Right lobe of liver (tissue), 6 donors: ENCODE measurements at regions not wholly inside any gene's neighbourhood (a gene's known extent, or its start where the extent isn't known, plus 50 kb on each side); places are given as distances from the start of the nearest gene placed in this dataset.
A peak's percentile ranks its signal among the peaks of the same experiment; 100 is the strongest.

Experiments used
- ATAC-seq, 4 donors: fragments of 200-7000 bp; cut with Tn5 transposase; one replicate each; pipeline ENCODE4 v1.9.1; 2020; ENCODE audit warnings: mild to moderate bottlenecking in 4 of 4, moderate library complexity in 4 of 4
- DNase-seq, 3 donors: peaks; one replicate each; pipeline ENCODE4 v3.0.0-alpha.2; 2020
- H3K27ac ChIP-seq, 3 donors: fragments of 200-600 bp; one replicate each; pipeline ENCODE4 v1.8.0; 2022
- H3K27me3 ChIP-seq, 2 donors: fragments of 200-600 bp; one replicate each; pipeline ENCODE4 v1.8.0; 2022
- H3K36me3 ChIP-seq, 4 donors: fragments of 200-600 bp; sonication (generic) in 1 of 4; one replicate each; pipeline versions ENCODE4 v1.5.1 to v1.8.0; 2017 to 2022; ENCODE audit warnings: control low read depth in 1 of 4
- H3K4me1 ChIP-seq, 4 donors: fragments of 200-600 bp; sonication (generic) in 1 of 4; one replicate each; pipeline versions ENCODE4 v1.5.1 to v1.8.0; 2017 to 2022; ENCODE audit warnings: control low read depth in 1 of 4
- H3K4me3 ChIP-seq, 3 donors: fragments of 200-600 bp; one replicate each; pipeline ENCODE4 v1.8.0; 2022
- H3K9me3 ChIP-seq, 4 donors: fragments of 200-600 bp; sonication (generic) in 1 of 4; one replicate each; pipeline versions ENCODE4 v1.5.1 to v1.8.0; 2017 to 2022; ENCODE audit warnings: control low read depth in 1 of 4
- CTCF ChIP-seq, 4 donors: fragments of 200-600 bp in 3 of 4; fragments of 450-650 bp in 1 of 4; IDR thresholded peaks; one replicate each; pipeline versions ENCODE4 v1.5.1 to v1.8.0; 2016 to 2022; ENCODE audit warnings: antibody characterized with exemption in 4 of 4, mild to moderate bottlenecking in 2 of 4
- POLR2A ChIP-seq: fragments of 450-650 bp; IDR thresholded peaks from one replicate; pipeline ENCODE4 v1.6.1; 2017; ENCODE audit warnings: antibody characterized with exemption, mild to moderate bottlenecking
- WGBS: methylation state at CpG from one replicate; pipeline ENCODE4 v1.1.6; 2018; ENCODE audit warnings: low coverage, low lambda C conversion rate; ENCODE audit not compliant: insufficient coverage; ENCODE audit errors: missing lambda C conversion rate; 5-methylcytosine and 5-hydroxymethylcytosine counted together
- intact Hi-C, 2 donors: fragments of 100-400 bp; cut with DNase I; formaldehyde crosslinking; loops; one replicate each; pipeline versions ENCODE4 v1.11.2 to v1.14.1; 2022
- donor health status: DM: no; HTN: yes; CAD: no.
- donor health status: DM: no; HTN: no; CAD: no.
- donor health status: DM: no; HTN: no; CAD: no.
- donor health status: DM: no; HTN: yes; CAD: no.
- donor health status: DM: no; HTN: yes; CAD: no.

- 78% methylated on average over 2 of the region's 2 CpGs for WGBS
- H3K36me3 ChIP-seq, result no peaks in the 10 kb centered on the region
These were observed 286.2 kb downstream of the GRB14 start for GRCh38 chr2:164335128-164335527.

GRCh38 chr2:164328310-164328709 is 293.0 kb downstream of the GRB14 start:
- no peaks in the 10 kb centered on the region for H3K4me1 ChIP-seq
- intact Hi-C loops, result no loop called here
- DNase-seq (no peak), ATAC-seq (no peak)
- TF ChIP-seq POLR2A (no peak), CTCF (IDR thresholded peaks at IDR 0.05) (no peak)
- no peaks in the 10 kb centered on the region for H3K36me3 ChIP-seq
- H3K9me3 ChIP-seq, result no peaks in the 10 kb centered on the region
- no peak overlapping the region for H3K27ac ChIP-seq
- H3K4me3 ChIP-seq, result no peak overlapping the region
- WGBS, result 20% methylated on average over 4 of the region's 4 CpGs
- H3K27me3 ChIP-seq, result no peaks in the 10 kb centered on the region

More at GRCh38 chr2:164335128-164335527, 286.2 kb downstream of the GRB14 start:
- intact Hi-C loops, result no loop called here
- Histone ChIP-seq H3K27ac (no peak overlapping the region), H3K9me3 (no peaks in the 10 kb centered on the region), H3K4me3 (no peak overlapping the region), H3K4me1 (no peaks in the 10 kb centered on the region), H3K27me3 (no peaks in the 10 kb centered on the region)
- TF ChIP-seq CTCF (IDR thresholded peaks at IDR 0.05) (no peak), POLR2A (no peak)
- ATAC-seq, result no peak
- no peak for DNase-seq

DNA sequence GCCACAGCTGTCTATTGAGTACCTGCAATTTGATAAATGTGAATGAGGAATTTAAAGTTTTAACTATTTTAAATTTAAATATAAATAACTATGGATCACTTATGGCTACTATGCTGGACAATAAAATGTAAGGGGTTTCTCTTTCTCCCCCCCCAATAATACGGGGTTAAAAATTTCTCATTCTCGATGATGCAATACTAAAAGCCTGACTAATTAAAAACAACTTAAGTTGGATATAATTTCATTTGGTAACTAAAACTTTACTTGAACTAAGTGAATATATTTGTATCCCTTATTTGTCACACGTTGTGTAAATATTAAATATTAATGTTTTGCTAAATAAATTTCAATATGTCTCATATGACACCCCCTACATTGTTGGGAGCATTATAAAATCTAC is 297.3 kb downstream of the GRB14 start:
- ATAC-seq (no peak), DNase-seq (no peak)
- H3K27ac ChIP-seq, result no peak overlapping the region
- no peak overlapping the region for H3K4me3 ChIP-seq
- H3K9me3 ChIP-seq, result no peaks in the 10 kb centered on the region
- intact Hi-C loops, result no loop called here
- H3K4me1 ChIP-seq, result no peaks in the 10 kb centered on the region
- TF ChIP-seq POLR2A, result no peak
- no peak for TF ChIP-seq CTCF (IDR thresholded peaks at IDR 0.05)
- 43% methylated on average over 3 of the region's 3 CpGs for WGBS
- H3K36me3 ChIP-seq, result no peaks in the 10 kb centered on the region
- no peaks in the 10 kb centered on the region for H3K27me3 ChIP-seq

GRCh38 chr2:164314148-164314547 is 307.1 kb downstream of the GRB14 start:
- no peaks in the 10 kb centered on the region for H3K27me3 ChIP-seq
- 26% methylated on average over 4 of the region's 4 CpGs for WGBS
- no peaks in the 10 kb centered on the region for H3K9me3 ChIP-seq
- DNase-seq, result no peak
- no peaks in the 10 kb centered on the region for H3K36me3 ChIP-seq
- peak in 2 of 4 donors; percentile 47 to 51 for ATAC-seq
- intact Hi-C loops, result no loop called here
- H3K4me1 ChIP-seq, result no peaks in the 10 kb centered on the region
- no peak for TF ChIP-seq POLR2A
- no peak for TF ChIP-seq CTCF (IDR thresholded peaks at IDR 0.05)
- no peak overlapping the region for H3K27ac ChIP-seq
- no peak overlapping the region for H3K4me3 ChIP-seq

GRCh38 chr2:164306872-164307271 is 314.4 kb downstream of the GRB14 start:
- DNase-seq (no peak), ATAC-seq (no peak)
- Histone ChIP-seq H3K4me3 (no peak overlapping the region), H3K4me1 (no peaks in the 10 kb centered on the region), H3K27ac (no peak overlapping the region), H3K27me3 (no peaks in the 10 kb centered on the region), H3K36me3 (no peaks in the 10 kb centered on the region), H3K9me3 (no peaks in the 10 kb centered on the region)
- WGBS, result 45% methylated on average over 2 of the region's 2 CpGs
- intact Hi-C loops, result no loop called here
- TF ChIP-seq CTCF (IDR thresholded peaks at IDR 0.05) (no peak), POLR2A (no peak)
